ENCODE measurements at regions not wholly inside any gene's neighbourhood (a gene's known extent, or its start where the extent isn't known, plus 50 kb on each side); places are given as distances from the start of the nearest gene placed in this dataset.

DNA sequence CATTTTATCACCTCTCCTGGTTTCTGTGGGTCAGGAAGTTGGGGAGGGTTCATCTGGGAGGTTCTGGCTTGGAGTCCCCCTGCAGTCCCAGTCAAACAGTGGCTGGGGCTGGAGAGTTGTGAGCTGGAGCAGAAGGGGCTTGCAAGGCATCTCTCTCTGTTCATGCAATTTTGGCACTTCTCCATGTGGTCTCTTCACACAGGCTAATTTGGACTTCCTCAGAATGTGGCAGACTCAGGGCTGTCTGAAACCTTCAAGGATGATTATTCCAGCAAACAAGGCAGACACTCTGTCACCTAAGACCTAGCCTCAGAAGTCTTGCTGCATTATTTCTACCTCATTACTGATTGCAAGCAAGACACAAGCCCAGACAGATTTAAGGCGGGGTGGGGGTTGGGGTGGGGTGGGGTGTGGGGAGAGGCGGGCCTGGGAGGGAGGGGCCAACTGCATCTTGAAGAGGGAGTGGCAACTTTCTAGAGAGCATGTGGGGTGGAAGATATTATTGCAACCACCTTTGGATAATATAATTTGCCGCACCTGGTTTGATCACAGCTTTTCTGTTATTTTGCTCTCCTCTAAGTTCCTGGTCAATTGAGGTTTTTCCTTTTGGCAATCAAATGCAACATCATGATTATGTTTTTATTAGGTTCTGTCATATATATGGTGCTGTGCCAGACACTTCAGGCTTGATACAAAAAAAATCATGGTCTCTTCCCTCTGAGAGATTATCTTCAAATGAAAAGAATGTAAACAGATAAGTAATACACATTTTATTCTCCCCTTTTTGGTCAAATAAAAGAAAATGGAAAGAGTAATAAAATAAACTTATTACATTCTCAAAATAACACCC lies 799.5 kb downstream of the RPA4 start:
- TF ChIP-seq, protein P1, sequence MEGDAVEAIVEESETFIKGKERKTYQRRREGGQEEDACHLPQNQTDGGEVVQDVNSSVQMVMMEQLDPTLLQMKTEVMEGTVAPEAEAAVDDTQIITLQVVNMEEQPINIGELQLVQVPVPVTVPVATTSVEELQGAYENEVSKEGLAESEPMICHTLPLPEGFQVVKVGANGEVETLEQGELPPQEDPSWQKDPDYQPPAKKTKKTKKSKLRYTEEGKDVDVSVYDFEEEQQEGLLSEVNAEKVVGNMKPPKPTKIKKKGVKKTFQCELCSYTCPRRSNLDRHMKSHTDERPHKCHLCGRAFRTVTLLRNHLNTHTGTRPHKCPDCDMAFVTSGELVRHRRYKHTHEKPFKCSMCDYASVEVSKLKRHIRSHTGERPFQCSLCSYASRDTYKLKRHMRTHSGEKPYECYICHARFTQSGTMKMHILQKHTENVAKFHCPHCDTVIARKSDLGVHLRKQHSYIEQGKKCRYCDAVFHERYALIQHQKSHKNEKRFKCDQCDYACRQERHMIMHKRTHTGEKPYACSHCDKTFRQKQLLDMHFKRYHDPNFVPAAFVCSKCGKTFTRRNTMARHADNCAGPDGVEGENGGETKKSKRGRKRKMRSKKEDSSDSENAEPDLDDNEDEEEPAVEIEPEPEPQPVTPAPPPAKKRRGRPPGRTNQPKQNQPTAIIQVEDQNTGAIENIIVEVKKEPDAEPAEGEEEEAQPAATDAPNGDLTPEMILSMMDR (conservative IDR thresholded peaks at IDR 0.05; ENCODE audit: low read length): no peak
- TF ChIP-seq EZH2phosphoT487 (IDR thresholded peaks at IDR 0.05; ENCODE audit: borderline replicate concordance, low read depth, low read length): no peak
